H1 (cell line): ENCODE measurements at regions not wholly inside any gene's neighbourhood (a gene's known extent, or its start where the extent isn't known, plus 50 kb on each side); places are given as distances from the start of the nearest gene placed in this dataset.

Source experiments
- CTCF ChIA-PET: fragments of 300-600 bp; sonication (Branson Sonifier 250); formaldehyde crosslinking; loops from one replicate; lab custom pipeline; 2021; ENCODE audit not compliant: partially characterized antibody; lab: Charles Lee
- POLR2A ChIA-PET: fragments of 300-600 bp; sonication (Branson Sonifier 250); formaldehyde crosslinking; loops from one replicate; lab custom pipeline; 2021; ENCODE audit warnings: inconsistent platforms; ENCODE audit not compliant: partially characterized antibody; lab: Charles Lee
- DNase-seq, 2 experiments: peaks; one replicate each; pipeline versions ENCODE4 v3.0.0 to v3.0.0-alpha.2; 2010 to 2022; ENCODE audit warnings: low spot score in 2 of 2, low read depth in 1 of 2, mixed read lengths in 1 of 2
- FAIRE-seq: peaks from 2 replicates; lab custom pipeline; 2011; peaks lifted over from hg19 to GRCh38; lab: Jason Lieb, UNC
- H2AFZ ChIP-seq: 2 replicates; pipeline ENCODE4 v1.8.1; 2012; ENCODE audit warnings: low read length, inconsistent platforms
- H2AK5ac ChIP-seq: 2 replicates; pipeline ENCODE4 v1.6.1; 2013; ENCODE audit warnings: low read depth, low read length
- H2BK120ac ChIP-seq: replicated peaks from 2 replicates; pipeline ENCODE3; 2013; ENCODE audit warnings: low read depth, low read length, inconsistent platforms
- H2BK12ac ChIP-seq: 2 replicates; pipeline ENCODE4 v1.6.1; 2013; ENCODE audit warnings: low read depth, low read length
- H2BK15ac ChIP-seq: 2 replicates; pipeline ENCODE4 v1.6.1; 2013; ENCODE audit warnings: low read length
- H2BK20ac ChIP-seq: 2 replicates; pipeline ENCODE4 v1.6.1; 2013; ENCODE audit warnings: low read length
- H2BK5ac ChIP-seq: 2 replicates; pipeline ENCODE4 v1.6.1; 2013; ENCODE audit warnings: low read depth, low read length
- H3K14ac ChIP-seq: 2 replicates; pipeline ENCODE4 v1.6.1; 2013; ENCODE audit warnings: inconsistent platforms; ENCODE audit not compliant: insufficient read length
- H3K18ac ChIP-seq: 2 replicates; pipeline ENCODE4 v1.6.1; 2013; ENCODE audit warnings: low read length; ENCODE audit errors: extremely low read depth
- H3K23ac ChIP-seq: 2 replicates; pipeline ENCODE4 v1.6.1; 2013; ENCODE audit warnings: inconsistent platforms; ENCODE audit not compliant: insufficient read length
- H3K23me2 ChIP-seq: 2 replicates; pipeline ENCODE4 v1.6.1; 2013; ENCODE audit warnings: low read depth, low read length
- H3K27ac ChIP-seq: 2 replicates; pipeline ENCODE4 v1.6.1; 2011; ENCODE audit warnings: low read depth, low read length, inconsistent platforms
- H3K27me3 ChIP-seq, 4 experiments: replicated peaks in 1 of 4; 1 replicate in 1 of 4; 2 replicates in 3 of 4; pipeline versions ENCODE4 v1.6.1 to v1.8.1; 2011 to 2013; ENCODE audit warnings: low read length in 3 of 4, mild to moderate bottlenecking in 3 of 4, inconsistent platforms in 2 of 4, mixed read lengths in 2 of 4, moderate library complexity in 1 of 4; ENCODE audit not compliant: control insufficient read depth in 3 of 4, insufficient read depth in 3 of 4; ENCODE audit errors: extremely low read depth in 1 of 4
- H3K36me3 ChIP-seq, 4 experiments: 2 replicates each; pipeline versions ENCODE4 v1.6.1 to v1.8.1; 2011 to 2013; ENCODE audit warnings: mild to moderate bottlenecking in 4 of 4, low read length in 3 of 4, moderate library complexity in 2 of 4, control low read depth in 1 of 4, inconsistent platforms in 1 of 4; ENCODE audit not compliant: insufficient read depth in 4 of 4, control insufficient read depth in 2 of 4
- H3K4ac ChIP-seq: replicated peaks from 2 replicates; pipeline ENCODE3; 2013; ENCODE audit warnings: low read length, low read depth, mixed read lengths, inconsistent platforms; ENCODE audit not compliant: insufficient read length
- H3K4me1 ChIP-seq, 4 experiments: replicated peaks in 1 of 4; 1 replicate in 1 of 4; 2 replicates in 3 of 4; pipeline versions ENCODE4 v1.6.1 to v1.8.1; 2011 to 2013; ENCODE audit warnings: low read length in 3 of 4, inconsistent platforms in 2 of 4, mixed read lengths in 1 of 4; ENCODE audit not compliant: insufficient read depth in 4 of 4, control insufficient read depth in 3 of 4
- H3K4me2 ChIP-seq, 2 experiments: 2 replicates each; pipeline versions ENCODE4 v1.6.1 to v1.8.1; 2011 to 2013; ENCODE audit warnings: low read depth in 2 of 2, low read length in 2 of 2, control low read depth in 1 of 2, inconsistent platforms in 1 of 2, mild to moderate bottlenecking in 1 of 2; ENCODE audit not compliant: insufficient read depth in 1 of 2
- H3K4me3 ChIP-seq, 4 experiments: fragments of 200-600, 300-600 bp in 1 of 4; sonication (generic), shearing (Covaris generic), sonication (Bioruptor Twin) in 1 of 4; 2 replicates each; pipeline versions ENCODE4 v1.5.1 to v1.8.1; 2011 to 2016; ENCODE audit warnings: low read length in 4 of 4, low read depth in 3 of 4, control low read depth in 2 of 4, inconsistent platforms in 2 of 4, mild to moderate bottlenecking in 2 of 4, mixed read lengths in 1 of 4, moderate library complexity in 1 of 4; ENCODE audit not compliant: insufficient read depth in 2 of 4; ENCODE audit errors: extremely low read depth in 1 of 4
- H3K56ac ChIP-seq: replicated peaks from 2 replicates; pipeline ENCODE3; 2013; ENCODE audit warnings: low read depth, mild to moderate bottlenecking, mixed read lengths, low read length, inconsistent platforms; ENCODE audit not compliant: insufficient read length
- H3K79me1 ChIP-seq: 2 replicates; pipeline ENCODE4 v1.6.1; 2013; ENCODE audit warnings: low read depth, low read length, control low read depth
- H3K79me2 ChIP-seq, 2 experiments: 2 replicates each; pipeline versions ENCODE4 v1.6.1 to v1.8.1; 2012 to 2013; ENCODE audit warnings: low read length in 2 of 2, mild to moderate bottlenecking in 2 of 2, inconsistent platforms in 1 of 2; ENCODE audit not compliant: insufficient read depth in 2 of 2, control insufficient read depth in 1 of 2
- H3K9ac ChIP-seq, 4 experiments: replicated peaks in 1 of 4; 1 replicate in 1 of 4; 2 replicates in 3 of 4; pipeline versions ENCODE4 v1.6.1 to v1.8.1; 2011 to 2013; ENCODE audit warnings: low read depth in 3 of 4, low read length in 3 of 4, control low read depth in 2 of 4, mild to moderate bottlenecking in 2 of 4, moderate library complexity in 2 of 4, inconsistent platforms in 1 of 4; ENCODE audit errors: extremely low read depth in 1 of 4
- H3K9me3 ChIP-seq, 2 experiments: 2 replicates each; pipeline versions ENCODE4 v1.6.1 to v1.8.1; 2012 to 2013; ENCODE audit warnings: mild to moderate bottlenecking in 2 of 2, moderate library complexity in 2 of 2, control low read depth in 1 of 2, inconsistent platforms in 1 of 2, low read depth in 1 of 2, low read length in 1 of 2, mixed read lengths in 1 of 2; ENCODE audit not compliant: insufficient read depth in 2 of 2
- H4K20me1 ChIP-seq, 2 experiments: replicated peaks in 1 of 2; 2 replicates each; pipeline versions ENCODE3 to v1.8.1; 2011 to 2013; ENCODE audit warnings: inconsistent platforms in 2 of 2, low read length in 2 of 2, mild to moderate bottlenecking in 1 of 2; ENCODE audit not compliant: insufficient read depth in 2 of 2, control insufficient read depth in 1 of 2
- H4K5ac ChIP-seq: 2 replicates; pipeline ENCODE4 v1.6.1; 2013; ENCODE audit warnings: low read length, low read depth, mixed read lengths, inconsistent platforms; ENCODE audit not compliant: insufficient read length
- H4K8ac ChIP-seq: 2 replicates; pipeline ENCODE4 v1.8.0; 2013; ENCODE audit warnings: mild to moderate bottlenecking, moderate library complexity, low read length, inconsistent platforms; ENCODE audit not compliant: insufficient read depth; ENCODE audit errors: extremely low read depth
- H4K91ac ChIP-seq: replicated peaks from 2 replicates; pipeline ENCODE3; 2013; ENCODE audit warnings: low read length, mixed read lengths, inconsistent platforms; ENCODE audit not compliant: insufficient read length
- FOSL1 ChIP-seq: IDR thresholded peaks from 2 replicates; pipeline ENCODE4 v1.6.1; 2011; ENCODE audit warnings: mild to moderate bottlenecking, low read depth, low read length, moderate library complexity; ENCODE audit not compliant: insufficient read depth
- PHF8 ChIP-seq: fragments of 200-600 bp; sonication (generic); conservative IDR thresholded peaks from 2 replicates; pipeline ENCODE4 v1.7.1; 2012; ENCODE audit warnings: low read depth, mild to moderate bottlenecking, inconsistent platforms, low read length, moderate library complexity

GRCh38 chr3:99236576-99236975, 335.1 kb upstream of the DCBLD2 start:
- Histone ChIP-seq H3K23me2 (no peaks in the 10 kb centered on the region), H4K8ac (no peak overlapping the region), H3K4me3 (no peak overlapping the region), H2BK12ac (no peak overlapping the region)
- TF ChIP-seq PHF8 (no peak), FOSL1 (no peak)
- TF ChIP-seq, all 59 proteins: peak for 0
- no peaks in the 10 kb centered on the region for H3K36me3 ChIP-seq
- H3K79me2 ChIP-seq = no peaks in the 10 kb centered on the region
- H3K4me2 ChIP-seq = no peak overlapping the region
- H3K56ac ChIP-seq = no peak overlapping the region
- no peak overlapping the region for H3K27ac ChIP-seq
- H3K14ac ChIP-seq = no peak overlapping the region
- H4K20me1 ChIP-seq = no peaks in the 10 kb centered on the region
- H3K23ac ChIP-seq = no peak overlapping the region
- no peak for FAIRE-seq
- H3K18ac ChIP-seq = no peak overlapping the region
- H2AK5ac ChIP-seq = no peak overlapping the region
- no peaks in the 10 kb centered on the region for H3K9me3 ChIP-seq
- H2BK120ac ChIP-seq = no peak overlapping the region
- H2BK5ac ChIP-seq = no peak overlapping the region
- H3K79me1 ChIP-seq = no peaks in the 10 kb centered on the region
- H4K5ac ChIP-seq = no peak overlapping the region
- H3K9ac ChIP-seq = no peak overlapping the region
- no peak overlapping the region for H3K4ac ChIP-seq
- H2AFZ ChIP-seq = no peak overlapping the region
- ChIA-PET POLR2A (no interaction called here), CTCF (no interaction called here)
- no peaks in the 10 kb centered on the region for H3K27me3 ChIP-seq
- H4K91ac ChIP-seq = no peak overlapping the region
- DNase-seq = no peak
- no peaks in the 10 kb centered on the region for H3K4me1 ChIP-seq
- H2BK15ac ChIP-seq = no peak overlapping the region
- no peak overlapping the region for H2BK20ac ChIP-seq
